ENCODE measurements at regions not wholly inside any gene's neighbourhood (a gene's known extent, or its start where the extent isn't known, plus 50 kb on each side); places are given as distances from the start of the nearest gene placed in this dataset.

- no peak for DNase-seq (ENCODE audit: low spot score)
Measured at GRCh38 chr13:107573184-107573583, 642.2 kb downstream of the LIG4 start.

GRCh38 chr13:107572156-107572555, 643.2 kb downstream of the LIG4 start:
- no peak for DNase-seq (ENCODE audit: low spot score)

- DNase-seq (ENCODE audit: low spot score), result no peak
Measured at GRCh38 chr13:107568181-107568580, 647.2 kb downstream of the LIG4 start.

GRCh38 chr13:107563099-107563925, 652.0 kb downstream of the LIG4 start:
- DNase-seq (ENCODE audit: low spot score), result no peak

- DNase-seq (ENCODE audit: low spot score), result no peak
Measured at GRCh38 chr13:107562203-107562602, 653.1 kb downstream of the LIG4 start.

GRCh38 chr13:107554460-107554859, 660.9 kb downstream of the LIG4 start:
- no peak for DNase-seq (ENCODE audit: low spot score)

- DNase-seq (ENCODE audit: low spot score), result no peak
Measured at GRCh38 chr13:107553838-107554237, 661.5 kb downstream of the LIG4 start.

GRCh38 chr13:107551521-107551920, 663.8 kb downstream of the LIG4 start:
- no peak for DNase-seq (ENCODE audit: low spot score)

GRCh38 chr13:107548338-107548737, 667.0 kb downstream of the LIG4 start:
- no peak for DNase-seq (ENCODE audit: low spot score)

- DNase-seq (ENCODE audit: low spot score), result no peak
Measured at GRCh38 chr13:107545946-107546502, 669.3 kb downstream of the LIG4 start.

- no peak for DNase-seq (ENCODE audit: low spot score)
Measured at GRCh38 chr13:107534548-107534947, 680.8 kb downstream of the LIG4 start.

GRCh38 chr13:107531816-107532215, 683.5 kb downstream of the LIG4 start:
- no peak for DNase-seq (ENCODE audit: low spot score)

- no peak for DNase-seq (ENCODE audit: low spot score)
Measured at GRCh38 chr13:107531180-107531579, 684.2 kb downstream of the LIG4 start.

- DNase-seq (ENCODE audit: low spot score), result no peak
Measured at GRCh38 chr13:107529035-107529434, 686.3 kb downstream of the LIG4 start.

GRCh38 chr13:107518780-107519179, 696.6 kb downstream of the LIG4 start:
- no peak for DNase-seq (ENCODE audit: low spot score)

- DNase-seq (ENCODE audit: low spot score), result no peak
Measured at GRCh38 chr13:107518292-107518691, 697.0 kb downstream of the LIG4 start.

- no peak for DNase-seq (ENCODE audit: low spot score)
Measured at GRCh38 chr13:107516517-107516916, 698.8 kb downstream of the LIG4 start.

GRCh38 chr13:107512551-107512950, 702.8 kb downstream of the LIG4 start:
- no peak for DNase-seq (ENCODE audit: low spot score)

- DNase-seq (ENCODE audit: low spot score), result no peak
Measured at GRCh38 chr13:107497661-107498060, 717.7 kb downstream of the LIG4 start.

GRCh38 chr13:107493266-107493665, 722.1 kb downstream of the LIG4 start:
- DNase-seq (ENCODE audit: low spot score), result no peak

- DNase-seq (ENCODE audit: low spot score), result no peak
Measured at GRCh38 chr13:107482688-107483087, 732.6 kb downstream of the LIG4 start.

- DNase-seq (ENCODE audit: low spot score), result no peak
Measured at GRCh38 chr13:107480130-107480529, 735.2 kb downstream of the LIG4 start.

- no peak for DNase-seq (ENCODE audit: low spot score)
Measured at GRCh38 chr13:107477772-107478379, 737.5 kb downstream of the LIG4 start.

Data from germinal center (tissue), 1 donor.